GM12891 (cell line): ENCODE measurements at regions not wholly inside any gene's neighbourhood (a gene's known extent, or its start where the extent isn't known, plus 50 kb on each side); places are given as distances from the start of the nearest gene placed in this dataset.

ENCODE experiments used
- POLR2A ChIP-seq: IDR thresholded peaks from 2 replicates; pipeline ENCODE4 v1.6.1; 2011; ENCODE audit warnings: low read depth, low read length, control low read depth
- POLR2AphosphoS5 ChIP-seq: IDR thresholded peaks from 2 replicates; pipeline ENCODE4 v1.6.1; 2011; ENCODE audit warnings: low read depth, low read length, control low read depth

- TF ChIP-seq POLR2AphosphoS5, result no peak
- TF ChIP-seq POLR2A, result no peak
Observed at GRCh38 chr10:2984682-2985081, 82.7 kb upstream of the PFKP start.
